SK-N-SH treated with all-trans-retinoic acid at 6 μM for 48 hours (cell line): ENCODE measurements at regions not wholly inside any gene's neighbourhood (a gene's known extent, or its start where the extent isn't known, plus 50 kb on each side); places are given as distances from the start of the nearest gene placed in this dataset.

Experiments
- ATAC-seq: fragments of 200-7000 bp; cut with Tn5 transposase; 3 replicates; pipeline ENCODE4 v1.9.1; 2020; ENCODE audit warnings: mild to moderate bottlenecking, moderate library complexity
- ARNTL ChIP-seq: fragments of 450-650 bp; formaldehyde crosslinking; IDR thresholded peaks from 2 replicates; pipeline ENCODE4 v1.5.0; 2020; ENCODE audit warnings: low read depth, mild to moderate bottlenecking, moderate library complexity, borderline replicate concordance
- BACH2 ChIP-seq: fragments of 250-450 bp; sonication (Bioruptor Pico); IDR thresholded peaks from 2 replicates; pipeline ENCODE4 v1.9.0; 2021; ENCODE audit warnings: mild to moderate bottlenecking, borderline replicate concordance
- CREB5 ChIP-seq: fragments of 250-450 bp; sonication (Bioruptor Pico); IDR thresholded peaks from 2 replicates; pipeline ENCODE4 v1.5.1; 2020; ENCODE audit warnings: low read depth, mild to moderate bottlenecking, moderate library complexity
- CSDC2 ChIP-seq: fragments of 250-450 bp; sonication (Bioruptor Pico); IDR thresholded peaks from 2 replicates; pipeline ENCODE4 v1.5.0; 2020; ENCODE audit warnings: mild to moderate bottlenecking, moderate library complexity
- CSRNP3 ChIP-seq: fragments of 250-450 bp; sonication (Bioruptor Pico); IDR thresholded peaks from 2 replicates; pipeline ENCODE4 v1.5.1; 2021; ENCODE audit warnings: mild to moderate bottlenecking, moderate library complexity
- GLIS3 ChIP-seq: fragments of 250-450 bp; sonication (Bioruptor Pico); IDR thresholded peaks from 2 replicates; pipeline ENCODE4 v1.5.0; 2020; ENCODE audit warnings: mild to moderate bottlenecking, moderate library complexity
- OSR1 ChIP-seq: fragments of 250-450 bp; sonication (Bioruptor Pico); IDR thresholded peaks from 2 replicates; pipeline ENCODE4 v1.8.0; 2022; ENCODE audit warnings: moderate library complexity, mild to moderate bottlenecking, inconsistent platforms
- PATZ1 ChIP-seq: fragments of 250-450 bp; sonication (Bioruptor Pico); IDR thresholded peaks from 2 replicates; pipeline ENCODE4 v1.8.0; 2020; ENCODE audit warnings: mild to moderate bottlenecking, moderate library complexity, borderline replicate concordance
- PPARA ChIP-seq: fragments of 250-450 bp; sonication (Bioruptor Pico); IDR thresholded peaks from 2 replicates; pipeline ENCODE4 v1.5.0; 2020; ENCODE audit warnings: mild to moderate bottlenecking, borderline replicate concordance
- RARB ChIP-seq: fragments of 250-450 bp; sonication (Bioruptor Pico); IDR thresholded peaks from 2 replicates; pipeline ENCODE4 v1.8.0; 2021; ENCODE audit warnings: mild to moderate bottlenecking, moderate library complexity
- SNAI2 ChIP-seq: fragments of 250-450 bp; sonication (Bioruptor Pico); IDR thresholded peaks from 2 replicates; pipeline ENCODE4 v1.5.0; 2020; ENCODE audit warnings: mild to moderate bottlenecking, moderate library complexity
- TOX ChIP-seq: fragments of 250-450 bp; sonication (Bioruptor Pico); IDR thresholded peaks from 2 replicates; pipeline ENCODE4 v1.8.0; 2021; ENCODE audit warnings: mild to moderate bottlenecking, moderate library complexity, borderline replicate concordance
- TSHZ2 ChIP-seq: fragments of 250-450 bp; sonication (Bioruptor Pico); IDR thresholded peaks from 2 replicates; pipeline ENCODE4 v1.5.0; 2020; ENCODE audit warnings: mild to moderate bottlenecking, moderate library complexity
- ZC3H10 ChIP-seq: fragments of 250-450 bp; sonication (Bioruptor Pico); IDR thresholded peaks from 2 replicates; pipeline ENCODE4 v1.5.1; 2021; ENCODE audit warnings: mild to moderate bottlenecking, moderate library complexity
- ZFP3 ChIP-seq: fragments of 250-450 bp; sonication (Bioruptor Pico); IDR thresholded peaks from 2 replicates; pipeline ENCODE4 v1.5.0; 2020; ENCODE audit warnings: mild to moderate bottlenecking, moderate library complexity
- ZNF70 ChIP-seq: fragments of 450-650 bp; formaldehyde crosslinking; IDR thresholded peaks from 2 replicates; pipeline ENCODE4 v1.5.0; 2020; ENCODE audit warnings: mild to moderate bottlenecking, moderate library complexity

GRCh38 chr1:47547753-47548573 is 110.1 kb downstream of the FOXD2 start:
- no peak for TF ChIP-seq ZC3H10 (CRISPR knock-in tag)
- no peak for TF ChIP-seq CSRNP3 (CRISPR knock-in tag)
- no peak for TF ChIP-seq BACH2 (CRISPR knock-in tag)
- no peak for TF ChIP-seq ARNTL (CRISPR knock-in tag)
- no peak for TF ChIP-seq CREB5 (CRISPR knock-in tag)
- no peak for TF ChIP-seq TSHZ2 (CRISPR knock-in tag)
- peak; percentile 94 for TF ChIP-seq ZNF70 (CRISPR knock-in tag)
- TF ChIP-seq, all 23 proteins: peak for 1
- no peak for ATAC-seq

GRCh38 chr1:47548637-47549036 is 110.8 kb downstream of the FOXD2 start:
- no peak for TF ChIP-seq ZC3H10 (CRISPR knock-in tag)
- no peak for TF ChIP-seq CREB5 (CRISPR knock-in tag)
- no peak for TF ChIP-seq PATZ1 (CRISPR knock-in tag)
- TF ChIP-seq TOX (CRISPR knock-in tag) = no peak
- TF ChIP-seq GLIS3 (CRISPR knock-in tag) = no peak
- no peak for TF ChIP-seq CSRNP3 (CRISPR knock-in tag)
- TF ChIP-seq ZFP3 (CRISPR knock-in tag) = no peak
- TF ChIP-seq CSDC2 = no peak
- no peak for ATAC-seq

- no peak for ATAC-seq
- no peak for TF ChIP-seq SNAI2 (CRISPR knock-in tag)
Observed at GRCh38 chr1:47549532-47549931, 111.7 kb downstream of the FOXD2 start.

GRCh38 chr1:47550929-47551328 is 113.1 kb downstream of the FOXD2 start:
- TF ChIP-seq TOX (CRISPR knock-in tag) (no peak), OSR1 (no peak), RARB (CRISPR knock-in tag) (no peak), GLIS3 (CRISPR knock-in tag) (no peak), ZFP3 (CRISPR knock-in tag) (no peak), PPARA (no peak)
- ATAC-seq = no peak
